ENCODE measurements at regions not wholly inside any gene's neighbourhood (a gene's known extent, or its start where the extent isn't known, plus 50 kb on each side); places are given as distances from the start of the nearest gene placed in this dataset.

GRCh38 chr4:128735714-128736113 lies 73.8 kb upstream of the JADE1 start:
- TF ChIP-seq MAFK (IDR thresholded peaks at IDR 0.05; ENCODE audit: low read depth, low read length): no peak
- TF ChIP-seq CTCF (conservative IDR thresholded peaks at IDR 0.05; ENCODE audit: low read depth, low read length): no peak
- no peak for TF ChIP-seq CHD1 (IDR thresholded peaks at IDR 0.05; ENCODE audit: low read depth, low read length)
- no peak for TF ChIP-seq POLR2A (IDR thresholded peaks at IDR 0.05; ENCODE audit: low read depth, low read length)
- TF ChIP-seq NFE2L2 (IDR thresholded peaks at IDR 0.05; ENCODE audit: low read depth, low read length): no peak
- no peak for TF ChIP-seq FOS (IDR thresholded peaks at IDR 0.05; ENCODE audit: low read depth, low read length)
- TF ChIP-seq USF2 (IDR thresholded peaks at IDR 0.05; ENCODE audit: low read depth, low read length): no peak
- no peak for TF ChIP-seq RAD21 (IDR thresholded peaks at IDR 0.05; ENCODE audit: low read length)
- TF ChIP-seq SMC3 (IDR thresholded peaks at IDR 0.05; ENCODE audit: low read depth, low read length): no peak
- no peak for TF ChIP-seq MAZ (IDR thresholded peaks at IDR 0.05; ENCODE audit: borderline replicate concordance, low read depth, low read length)
- TF ChIP-seq RFX5 (IDR thresholded peaks at IDR 0.05; ENCODE audit: low read depth, low read length): no peak

Measured in IMR-90 (cell line).